ENCODE measurements at regions not wholly inside any gene's neighbourhood (a gene's known extent, or its start where the extent isn't known, plus 50 kb on each side); places are given as distances from the start of the nearest gene placed in this dataset.

GRCh38 chr6:6890400-6890858, 217.3 kb upstream of the RREB1 start:
- no peak overlapping the region for H3K27ac ChIP-seq (ENCODE audit: low read depth, low read length, poor library complexity, severe bottlenecking)
- POLR2A ChIA-PET (ENCODE audit: low non-redundant PET), result no interaction called here
- CTCF ChIA-PET, result no interaction called here
- TF ChIP-seq EZH2 (IDR thresholded peaks at IDR 0.05; ENCODE audit: borderline replicate concordance, low read depth, low read length, poor library complexity, severe bottlenecking) (no peak), CTCF (conservative IDR thresholded peaks at IDR 0.05; ENCODE audit: low read depth, low read length) (no peak)
- no peaks in the 10 kb centered on the region for H3K9me3 ChIP-seq (ENCODE audit: low read depth, low read length, poor library complexity, severe bottlenecking)
- BruUV-seq (replicated peaks), result no TSS peak
- H3K4me3 ChIP-seq (ENCODE audit: low read depth, low read length, poor library complexity, severe bottlenecking), result no peak overlapping the region
- no peaks in the 10 kb centered on the region for H3K27me3 ChIP-seq (replicated peaks; ENCODE audit: insufficient read depth, low read depth, low read length, poor library complexity)
- DNase-seq (ENCODE audit: low spot score), result peak; percentile 35
- intact Hi-C loops (cut with micrococcal nuclease; ENCODE audit: unreplicated experiment), result no loop called here
- H3K36me3 ChIP-seq (ENCODE audit: insufficient read depth, low read length, poor library complexity, severe bottlenecking), result no peaks in the 10 kb centered on the region
- H3K4me1 ChIP-seq (ENCODE audit: insufficient read depth, low read length, poor library complexity, severe bottlenecking), result no peaks in the 10 kb centered on the region

GRCh38 chr6:6891125-6891721, 216.5 kb upstream of the RREB1 start:
- Histone ChIP-seq H3K27me3 (replicated peaks; ENCODE audit: insufficient read depth, low read depth, low read length, poor library complexity) (no peaks in the 10 kb centered on the region), H3K27ac (ENCODE audit: low read depth, low read length, poor library complexity, severe bottlenecking) (no peak overlapping the region), H3K4me3 (ENCODE audit: low read depth, low read length, poor library complexity, severe bottlenecking) (no peak overlapping the region), H3K36me3 (ENCODE audit: insufficient read depth, low read length, poor library complexity, severe bottlenecking) (no peaks in the 10 kb centered on the region), H3K9me3 (ENCODE audit: low read depth, low read length, poor library complexity, severe bottlenecking) (no peaks in the 10 kb centered on the region), H3K4me1 (ENCODE audit: insufficient read depth, low read length, poor library complexity, severe bottlenecking) (no peaks in the 10 kb centered on the region)
- TF ChIP-seq EZH2 (IDR thresholded peaks at IDR 0.05; ENCODE audit: borderline replicate concordance, low read depth, low read length, poor library complexity, severe bottlenecking) (no peak), CTCF (conservative IDR thresholded peaks at IDR 0.05; ENCODE audit: low read depth, low read length) (no peak)
- intact Hi-C loops (cut with micrococcal nuclease; ENCODE audit: unreplicated experiment), result no loop called here
- POLR2A ChIA-PET (ENCODE audit: low non-redundant PET), result no interaction called here
- CTCF ChIA-PET, result no interaction called here
- BruUV-seq (replicated peaks), result no TSS peak
- DNase-seq (ENCODE audit: low spot score), result no peak

- Histone ChIP-seq H3K36me3 (ENCODE audit: insufficient read depth, low read length, poor library complexity, severe bottlenecking) (no peaks in the 10 kb centered on the region), H3K4me1 (ENCODE audit: insufficient read depth, low read length, poor library complexity, severe bottlenecking) (peaks cover 6% of the 10 kb centered on the region), H3K27me3 (replicated peaks; ENCODE audit: insufficient read depth, low read depth, low read length, poor library complexity) (no peaks in the 10 kb centered on the region), H3K27ac (ENCODE audit: low read depth, low read length, poor library complexity, severe bottlenecking) (no peak overlapping the region), H3K4me3 (ENCODE audit: low read depth, low read length, poor library complexity, severe bottlenecking) (no peak overlapping the region), H3K9me3 (ENCODE audit: low read depth, low read length, poor library complexity, severe bottlenecking) (no peaks in the 10 kb centered on the region)
- no peak for DNase-seq (ENCODE audit: low spot score)
- intact Hi-C loops (cut with micrococcal nuclease; ENCODE audit: unreplicated experiment), result no loop called here
- POLR2A ChIA-PET (ENCODE audit: low non-redundant PET), result no interaction called here
- TF ChIP-seq EZH2 (IDR thresholded peaks at IDR 0.05; ENCODE audit: borderline replicate concordance, low read depth, low read length, poor library complexity, severe bottlenecking) (no peak), CTCF (conservative IDR thresholded peaks at IDR 0.05; ENCODE audit: low read depth, low read length) (no peak)
- CTCF ChIA-PET, result no interaction called here
- BruUV-seq (replicated peaks), result no TSS peak
Measured at GRCh38 chr6:6891949-6892461, 215.8 kb upstream of the RREB1 start.
